ENCODE measurements at regions not wholly inside any gene's neighbourhood (a gene's known extent, or its start where the extent isn't known, plus 50 kb on each side); places are given as distances from the start of the nearest gene placed in this dataset.

DNA sequence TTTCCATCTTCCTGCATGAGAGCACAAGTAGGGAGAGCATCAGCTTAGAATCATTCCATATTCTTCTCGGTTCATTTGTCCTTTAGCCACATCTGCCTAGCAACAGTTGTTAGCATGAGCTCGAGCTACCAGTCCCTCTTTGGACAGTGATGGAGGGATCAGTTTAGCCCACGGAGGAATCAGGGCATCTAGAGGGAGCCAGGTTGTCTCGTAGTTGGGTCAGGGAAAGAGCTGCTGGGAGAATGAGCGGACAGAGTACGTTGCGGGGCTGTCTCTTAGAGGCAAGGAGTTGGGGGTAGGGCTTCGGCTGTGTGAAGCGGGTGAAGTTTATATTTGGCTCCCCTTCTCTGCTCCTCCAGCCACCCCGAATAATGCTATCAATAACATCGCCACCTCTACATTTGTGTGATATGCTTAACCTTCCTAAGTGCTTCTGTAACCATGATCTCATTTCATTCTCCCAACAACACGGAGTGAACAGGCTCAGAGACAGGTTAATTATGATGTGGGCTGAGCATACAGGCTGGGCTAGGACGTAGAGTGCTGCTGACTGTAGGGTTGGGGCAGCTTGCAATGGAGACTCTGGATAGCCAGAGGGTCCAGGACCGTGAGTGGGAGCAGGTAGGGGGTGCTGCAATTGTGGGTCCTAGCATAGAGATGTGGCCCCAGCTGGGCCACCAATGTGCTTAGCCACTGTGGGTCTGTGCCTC lies 72.6 kb downstream of the FRMPD3 start:
- TF ChIP-seq, protein P1, sequence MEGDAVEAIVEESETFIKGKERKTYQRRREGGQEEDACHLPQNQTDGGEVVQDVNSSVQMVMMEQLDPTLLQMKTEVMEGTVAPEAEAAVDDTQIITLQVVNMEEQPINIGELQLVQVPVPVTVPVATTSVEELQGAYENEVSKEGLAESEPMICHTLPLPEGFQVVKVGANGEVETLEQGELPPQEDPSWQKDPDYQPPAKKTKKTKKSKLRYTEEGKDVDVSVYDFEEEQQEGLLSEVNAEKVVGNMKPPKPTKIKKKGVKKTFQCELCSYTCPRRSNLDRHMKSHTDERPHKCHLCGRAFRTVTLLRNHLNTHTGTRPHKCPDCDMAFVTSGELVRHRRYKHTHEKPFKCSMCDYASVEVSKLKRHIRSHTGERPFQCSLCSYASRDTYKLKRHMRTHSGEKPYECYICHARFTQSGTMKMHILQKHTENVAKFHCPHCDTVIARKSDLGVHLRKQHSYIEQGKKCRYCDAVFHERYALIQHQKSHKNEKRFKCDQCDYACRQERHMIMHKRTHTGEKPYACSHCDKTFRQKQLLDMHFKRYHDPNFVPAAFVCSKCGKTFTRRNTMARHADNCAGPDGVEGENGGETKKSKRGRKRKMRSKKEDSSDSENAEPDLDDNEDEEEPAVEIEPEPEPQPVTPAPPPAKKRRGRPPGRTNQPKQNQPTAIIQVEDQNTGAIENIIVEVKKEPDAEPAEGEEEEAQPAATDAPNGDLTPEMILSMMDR (IDR thresholded peaks at IDR 0.05; ENCODE audit: extremely low read depth, low read depth, low read length), result no peak

GRCh38 chrX:107522901-107523300 lies 73.4 kb downstream of the FRMPD3 start:
- Histone ChIP-seq H3K4me3 (ENCODE audit: insufficient read depth, low read length) (no peak overlapping the region), H2AFZ (ENCODE audit: low read length) (no peak overlapping the region), H4K20me1 (ENCODE audit: insufficient read depth, low read length) (no peaks in the 10 kb centered on the region), H3K36me3 (ENCODE audit: insufficient read depth, low read length) (no peaks in the 10 kb centered on the region), H3K79me2 (ENCODE audit: insufficient read depth, low read length) (no peaks in the 10 kb centered on the region), H3K27ac (ENCODE audit: low read depth, low read length) (no peak overlapping the region), H3K27me3 (ENCODE audit: insufficient read depth, low read length) (peaks cover 35% of the 10 kb centered on the region), H3K4me2 (ENCODE audit: insufficient read depth, low read length) (no peak overlapping the region), H3K9me3 (ENCODE audit: low read depth, low read length) (no peaks in the 10 kb centered on the region), H3K4me1 (ENCODE audit: insufficient read depth, low read length) (no peaks in the 10 kb centered on the region)
- DNase-seq (ENCODE audit: insufficient read length, low spot score, missing footprints), result no peak
- TF ChIP-seq, protein P1 (IDR thresholded peaks at IDR 0.05; ENCODE audit: extremely low read depth, low read depth, low read length), result no peak

More for the DNA sequence above, 72.6 kb downstream of the FRMPD3 start:
- no peaks in the 10 kb centered on the region for H3K36me3 ChIP-seq (ENCODE audit: insufficient read depth, low read length)
- H3K4me1 ChIP-seq (ENCODE audit: insufficient read depth, low read length), result no peaks in the 10 kb centered on the region
- H3K4me2 ChIP-seq (ENCODE audit: insufficient read depth, low read length), result no peak overlapping the region
- H3K4me3 ChIP-seq (ENCODE audit: insufficient read depth, low read length), result no peak overlapping the region
- no peak overlapping the region for H3K27ac ChIP-seq (ENCODE audit: low read depth, low read length)
- H3K9me3 ChIP-seq (ENCODE audit: low read depth, low read length), result no peaks in the 10 kb centered on the region
- H3K79me2 ChIP-seq (ENCODE audit: insufficient read depth, low read length), result no peaks in the 10 kb centered on the region
- DNase-seq (ENCODE audit: insufficient read length, low spot score, missing footprints), result peak; percentile 15
- no peak overlapping the region for H2AFZ ChIP-seq (ENCODE audit: low read length)
- peaks cover 28% of the 10 kb centered on the region for H3K27me3 ChIP-seq (ENCODE audit: insufficient read depth, low read length)
- no peaks in the 10 kb centered on the region for H4K20me1 ChIP-seq (ENCODE audit: insufficient read depth, low read length)

DNA sequence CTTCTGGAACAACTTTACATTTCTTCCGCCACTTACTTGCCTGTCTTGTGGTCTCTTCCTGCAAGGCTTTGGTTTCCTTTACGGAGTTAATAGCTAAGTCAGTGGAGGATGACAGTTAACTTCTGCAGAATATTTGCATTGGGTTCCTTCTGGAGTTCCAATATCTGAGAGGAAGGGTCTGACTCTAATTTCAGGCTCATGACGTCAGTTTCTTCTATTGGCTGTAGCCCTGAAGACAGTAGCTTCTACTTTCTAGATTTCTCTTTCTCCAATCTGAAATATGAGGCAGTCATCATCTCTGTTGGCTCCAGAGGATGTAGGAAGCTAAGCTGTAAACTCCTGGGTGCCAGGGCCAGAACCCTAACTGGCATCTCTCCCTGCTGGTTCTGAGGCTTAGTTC lies 76.7 kb downstream of the FRMPD3 start:
- TF ChIP-seq, protein P1 (IDR thresholded peaks at IDR 0.05; ENCODE audit: extremely low read depth, low read depth, low read length), result no peak
- DNase-seq (ENCODE audit: insufficient read length, low spot score, missing footprints), result peak; percentile 11
- H3K27me3 ChIP-seq (ENCODE audit: insufficient read depth, low read length), result peaks cover 61% of the 10 kb centered on the region

GRCh38 chrX:107530141-107530540 lies 80.7 kb downstream of the FRMPD3 start:
- no peak overlapping the region for H3K27ac ChIP-seq (ENCODE audit: low read depth, low read length)
- H3K27me3 ChIP-seq (ENCODE audit: insufficient read depth, low read length), result peaks cover 53% of the 10 kb centered on the region

More for the DNA sequence above, 76.7 kb downstream of the FRMPD3 start:
- Histone ChIP-seq H3K36me3 (ENCODE audit: insufficient read depth, low read length) (no peaks in the 10 kb centered on the region), H3K79me2 (ENCODE audit: insufficient read depth, low read length) (no peaks in the 10 kb centered on the region), H3K4me2 (ENCODE audit: insufficient read depth, low read length) (no peak overlapping the region), H3K4me3 (ENCODE audit: insufficient read depth, low read length) (no peak overlapping the region), H3K9me3 (ENCODE audit: low read depth, low read length) (no peaks in the 10 kb centered on the region), H3K4me1 (ENCODE audit: insufficient read depth, low read length) (no peaks in the 10 kb centered on the region), H2AFZ (ENCODE audit: low read length) (no peak overlapping the region), H4K20me1 (ENCODE audit: insufficient read depth, low read length) (no peaks in the 10 kb centered on the region), H3K27ac (ENCODE audit: low read depth, low read length) (no peak overlapping the region)

More at GRCh38 chrX:107530141-107530540, 80.7 kb downstream of the FRMPD3 start:
- TF ChIP-seq, protein P1 (IDR thresholded peaks at IDR 0.05; ENCODE audit: extremely low read depth, low read depth, low read length), result no peak
- H4K20me1 ChIP-seq (ENCODE audit: insufficient read depth, low read length), result no peaks in the 10 kb centered on the region
- no peaks in the 10 kb centered on the region for H3K79me2 ChIP-seq (ENCODE audit: insufficient read depth, low read length)
- H3K4me3 ChIP-seq (ENCODE audit: insufficient read depth, low read length), result no peak overlapping the region
- H2AFZ ChIP-seq (ENCODE audit: low read length), result no peak overlapping the region
- H3K9me3 ChIP-seq (ENCODE audit: low read depth, low read length), result no peaks in the 10 kb centered on the region
- H3K4me1 ChIP-seq (ENCODE audit: insufficient read depth, low read length), result no peaks in the 10 kb centered on the region
- no peak for DNase-seq (ENCODE audit: insufficient read length, low spot score, missing footprints)
- H3K36me3 ChIP-seq (ENCODE audit: insufficient read depth, low read length), result no peaks in the 10 kb centered on the region
- H3K4me2 ChIP-seq (ENCODE audit: insufficient read depth, low read length), result no peak overlapping the region
